Hepatic stellate cell (primary cell): ENCODE measurements at regions not wholly inside any gene's neighbourhood (a gene's known extent, or its start where the extent isn't known, plus 50 kb on each side); places are given as distances from the start of the nearest gene placed in this dataset.
A peak's percentile ranks its signal among the peaks of the same experiment; 100 is the strongest.
"Not testable (repeated sequence)": the region's sequence is repeated elsewhere in the genome, so short reads cannot be mapped to it uniquely, and the experiment has no call there.

Source experiments
- DNase-seq: peaks from one replicate; pipeline ENCODE4 v3.0.0; 2011; ENCODE audit warnings: low spot score

GRCh38 chr3:43838009-43838758 lies 147.4 kb downstream of the ABHD5 start:
- no peak for DNase-seq

GRCh38 chr3:43838877-43839276 lies 148.1 kb downstream of the ABHD5 start:
- DNase-seq = no peak

- DNase-seq = no peak
These were observed 152.6 kb downstream of the ABHD5 start for GRCh38 chr3:43843386-43843785.

- no peak for DNase-seq
These were observed 154.0 kb downstream of the ABHD5 start for GRCh38 chr3:43844757-43845156.

GRCh38 chr3:43845553-43845952 lies 154.8 kb downstream of the ABHD5 start:
- not testable (repeated sequence) for DNase-seq

GRCh38 chr3:43852066-43852465 lies 161.3 kb downstream of the ABHD5 start:
- DNase-seq = no peak

GRCh38 chr3:43854283-43854682 lies 163.5 kb downstream of the ABHD5 start:
- no peak for DNase-seq

- DNase-seq = no peak
These were observed 164.2 kb downstream of the ABHD5 start for GRCh38 chr3:43854916-43855315.

- DNase-seq = peak; percentile 60
These were observed 165.0 kb downstream of the ABHD5 start for GRCh38 chr3:43855674-43856299.

- no peak for DNase-seq
These were observed 165.6 kb downstream of the ABHD5 start for GRCh38 chr3:43856351-43856750.

- DNase-seq = no peak
These were observed 166.0 kb downstream of the ABHD5 start for GRCh38 chr3:43856761-43857160.

GRCh38 chr3:43857361-43858293 lies 166.9 kb downstream of the ABHD5 start:
- no peak for DNase-seq

GRCh38 chr3:43858294-43858701 lies 167.6 kb downstream of the ABHD5 start:
- DNase-seq = no peak

- DNase-seq = no peak
These were observed 169.0 kb downstream of the ABHD5 start for GRCh38 chr3:43859766-43860165.

- no peak for DNase-seq
These were observed 170.9 kb downstream of the ABHD5 start for GRCh38 chr3:43861635-43862034.

- no peak for DNase-seq
These were observed 171.7 kb downstream of the ABHD5 start for GRCh38 chr3:43862470-43862869.

GRCh38 chr3:43862992-43863805 lies 172.5 kb downstream of the ABHD5 start:
- no peak for DNase-seq

GRCh38 chr3:43863966-43864933 lies 173.5 kb downstream of the ABHD5 start:
- DNase-seq = no peak

GRCh38 chr3:43865351-43865750 lies 174.6 kb downstream of the ABHD5 start:
- no peak for DNase-seq

GRCh38 chr3:43865887-43866528 lies 175.3 kb downstream of the ABHD5 start:
- no peak for DNase-seq
